ELF-1 (cell line): ENCODE measurements at regions not wholly inside any gene's neighbourhood (a gene's known extent, or its start where the extent isn't known, plus 50 kb on each side); places are given as distances from the start of the nearest gene placed in this dataset.
"Not testable (repeated sequence)": the region's sequence is repeated elsewhere in the genome, so short reads cannot be mapped to it uniquely, and the experiment has no call there.

Experiments used
- DNase-seq: peaks from one replicate; pipeline ENCODE4 v3.0.0-alpha.2; 2016; ENCODE audit warnings: low read depth, low spot score

DNA sequence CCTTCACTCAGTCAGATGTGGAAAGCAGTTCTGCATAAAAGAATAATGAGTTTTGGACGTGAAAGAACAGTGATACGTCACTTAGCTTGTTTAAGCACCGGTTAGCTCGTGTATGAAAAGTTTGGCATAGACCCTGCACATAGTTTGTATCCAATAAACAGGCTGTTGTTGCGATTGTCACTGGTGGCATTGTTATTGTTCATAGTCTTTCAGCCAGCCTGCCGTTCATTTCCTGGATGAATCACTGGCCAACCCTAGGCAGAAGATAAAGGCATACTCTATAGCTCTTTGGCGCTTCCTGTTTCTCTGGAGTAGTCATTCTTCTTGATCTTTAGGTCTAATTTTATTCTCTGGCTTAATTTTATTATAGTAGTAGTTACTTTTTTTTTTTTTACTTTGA, 57.8 kb upstream of the ANKRD30A start:
- no peak for DNase-seq

DNA sequence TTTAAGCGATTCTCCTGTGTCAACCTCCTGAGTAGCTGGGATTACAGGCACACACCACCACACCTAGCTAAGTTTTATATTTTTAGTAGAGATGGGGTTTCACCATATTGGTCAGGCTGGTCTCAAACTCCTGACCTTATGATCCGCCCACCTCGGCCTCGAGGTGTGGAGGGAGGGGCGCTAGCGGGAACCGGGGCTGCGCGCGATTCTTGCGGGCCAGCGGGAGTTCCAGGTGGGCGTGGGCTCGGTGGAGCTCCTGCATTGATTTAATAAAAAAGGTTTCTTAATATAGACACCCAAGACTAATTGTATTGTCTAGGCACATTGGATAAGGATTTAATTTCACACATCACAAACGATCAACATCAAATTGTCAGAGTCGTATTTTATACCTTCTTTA, 63.1 kb upstream of the ANKRD30A start:
- DNase-seq: not testable (repeated sequence)

DNA sequence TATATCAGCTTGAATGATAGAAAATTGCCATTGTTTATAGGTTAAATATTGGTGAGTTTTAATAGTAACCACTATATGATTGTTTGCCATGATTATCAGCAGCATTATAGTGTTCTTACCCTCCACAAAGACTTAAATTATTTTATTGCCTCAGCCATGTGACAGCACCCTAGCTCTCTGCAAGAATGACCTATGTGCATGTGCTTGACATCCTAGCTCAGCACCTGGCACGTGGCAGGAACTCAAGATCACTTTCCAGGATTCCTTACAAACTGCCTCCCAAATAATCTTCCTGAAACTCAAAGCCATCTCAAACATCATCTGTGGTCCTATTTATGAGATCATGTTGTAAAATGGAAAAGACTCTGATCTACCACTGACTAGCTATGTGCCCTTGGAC, 68.1 kb upstream of the ANKRD30A start:
- DNase-seq: no peak

DNA sequence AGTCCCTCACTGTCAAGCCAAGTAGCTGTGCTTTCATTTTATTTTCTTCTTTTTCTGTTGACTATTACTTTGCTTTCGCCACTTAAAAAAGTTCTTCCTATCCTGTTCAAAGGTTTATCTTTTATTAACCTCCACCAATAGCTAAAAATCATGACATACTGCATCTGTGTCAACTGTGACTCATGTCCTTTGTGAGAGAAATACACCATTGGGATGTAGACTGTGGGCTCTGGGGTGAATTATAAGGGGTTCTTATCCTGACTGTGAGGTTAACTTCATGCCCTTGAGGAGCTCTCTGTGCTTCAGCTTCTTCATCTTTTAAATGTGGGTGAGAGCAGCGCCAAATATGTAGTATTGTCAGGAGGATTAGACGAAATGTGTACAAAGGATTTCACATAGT, 71.9 kb upstream of the ANKRD30A start:
- no peak for DNase-seq

DNA sequence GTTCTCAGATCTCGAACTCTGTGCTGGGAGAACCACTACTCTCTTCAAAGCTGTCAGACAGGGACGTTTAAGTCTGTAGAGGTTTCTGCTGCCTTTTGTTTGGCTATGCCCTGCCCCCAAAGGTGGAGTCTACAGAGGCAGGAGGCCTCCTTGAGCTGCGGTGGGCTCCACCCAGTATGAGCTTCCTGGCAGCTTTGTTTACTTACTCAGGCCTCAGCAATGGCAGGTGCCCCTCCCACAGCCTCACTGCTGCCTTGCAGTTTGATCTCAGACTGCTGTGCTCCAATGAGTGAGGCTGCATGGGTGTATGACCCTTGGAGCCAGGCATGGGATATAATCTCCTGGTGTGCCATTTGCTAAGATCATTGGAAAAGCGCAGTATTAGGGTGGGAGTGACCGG, 75.4 kb upstream of the ANKRD30A start:
- DNase-seq: not testable (repeated sequence)

DNA sequence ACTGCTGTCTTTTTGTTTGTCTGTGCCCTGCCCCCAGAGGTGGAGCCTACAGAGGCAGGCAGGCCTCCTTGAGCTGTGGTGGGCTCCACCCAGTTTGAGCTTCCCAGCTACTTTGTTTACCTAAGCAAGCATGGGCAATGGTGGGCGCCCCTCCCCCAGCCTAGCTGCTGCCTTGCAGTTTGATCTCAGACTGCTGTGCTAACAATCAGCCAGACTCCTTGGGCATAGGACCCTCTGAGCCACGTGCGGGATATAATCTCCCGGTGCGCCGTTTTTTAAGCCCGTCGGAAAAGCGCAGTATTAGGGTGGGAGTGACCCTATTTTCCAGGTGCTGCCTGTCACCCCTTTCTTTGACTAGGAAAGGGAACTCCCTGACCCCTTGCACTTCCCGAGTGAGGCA, 81.1 kb upstream of the ANKRD30A start:
- DNase-seq: not testable (repeated sequence)

DNA sequence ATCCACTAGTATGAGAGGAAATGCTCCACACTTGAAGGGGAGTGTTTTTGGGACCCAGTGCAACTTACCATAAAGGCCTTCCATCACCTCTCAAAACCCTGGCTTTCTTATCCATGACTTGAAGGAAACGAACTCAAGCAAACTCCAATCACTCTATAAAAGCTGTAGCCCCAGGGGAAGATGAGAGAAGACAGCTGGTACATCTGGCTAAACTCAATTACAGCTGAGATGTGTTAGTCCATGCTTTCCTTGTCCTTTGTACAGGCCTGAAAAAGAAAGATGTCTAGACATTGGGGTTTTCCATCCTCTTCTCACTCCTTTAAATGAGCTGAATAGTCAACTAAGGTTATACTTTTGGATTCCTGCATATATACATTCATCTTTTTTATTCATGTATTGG, 89.5 kb upstream of the ANKRD30A start:
- no peak for DNase-seq

DNA sequence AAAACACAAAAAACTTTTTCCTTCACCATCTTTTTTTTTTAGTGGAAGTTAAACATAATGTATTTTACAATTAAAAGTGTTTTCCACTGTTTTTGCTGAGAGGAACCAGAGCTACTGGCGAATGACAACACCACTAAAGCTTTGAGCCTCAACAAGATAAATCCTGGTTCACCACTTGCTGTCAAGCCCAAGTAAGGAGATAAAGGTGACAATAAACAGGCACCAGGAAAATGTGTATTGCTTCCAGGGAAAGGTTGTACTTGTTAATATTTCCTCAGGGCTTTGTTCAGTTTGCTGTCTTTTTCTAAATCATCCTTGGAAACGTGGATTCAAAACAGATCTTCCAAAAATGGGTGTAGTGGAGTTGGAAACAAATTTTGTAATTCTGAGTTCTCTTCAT, 109.9 kb upstream of the ANKRD30A start:
- DNase-seq: no peak

DNA sequence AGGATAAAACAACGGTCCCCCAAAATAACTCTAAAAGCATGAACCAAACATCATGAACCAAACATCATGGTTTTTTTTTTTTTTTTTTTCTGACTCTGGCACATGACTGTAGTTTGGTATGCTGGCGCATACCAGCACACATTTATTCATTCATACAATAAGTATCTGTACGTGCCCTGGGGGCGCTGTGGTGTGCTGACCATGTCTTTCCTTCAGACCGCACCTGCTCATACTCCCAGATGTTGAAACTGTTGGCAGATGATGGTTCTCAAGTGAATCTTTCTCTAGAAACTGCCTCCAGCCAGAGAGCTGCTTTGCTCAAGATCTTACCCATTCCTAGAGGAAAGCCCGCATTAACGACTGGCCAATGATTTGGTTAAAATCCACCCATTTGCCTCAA, 114.7 kb upstream of the ANKRD30A start:
- no peak for DNase-seq

DNA sequence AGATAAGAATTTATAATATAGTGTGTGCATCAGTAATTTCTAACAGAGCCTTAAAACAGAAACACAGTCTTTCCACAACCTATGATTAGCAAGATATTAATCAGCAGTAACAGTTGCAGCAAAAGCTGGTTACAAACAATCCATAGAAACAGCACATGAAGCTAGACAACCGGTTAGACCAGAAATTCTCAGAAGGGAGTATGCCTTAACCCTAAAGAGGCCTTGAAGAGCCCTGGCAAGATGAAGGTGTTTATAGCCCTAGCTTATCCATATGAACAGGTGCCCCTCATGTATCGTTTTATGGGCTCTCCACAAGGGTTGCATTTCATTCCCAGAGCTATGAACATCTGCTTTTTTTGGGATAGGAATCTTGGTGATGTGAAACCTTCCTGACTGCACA, 117.1 kb upstream of the ANKRD30A start:
- DNase-seq: not testable (repeated sequence)

DNA sequence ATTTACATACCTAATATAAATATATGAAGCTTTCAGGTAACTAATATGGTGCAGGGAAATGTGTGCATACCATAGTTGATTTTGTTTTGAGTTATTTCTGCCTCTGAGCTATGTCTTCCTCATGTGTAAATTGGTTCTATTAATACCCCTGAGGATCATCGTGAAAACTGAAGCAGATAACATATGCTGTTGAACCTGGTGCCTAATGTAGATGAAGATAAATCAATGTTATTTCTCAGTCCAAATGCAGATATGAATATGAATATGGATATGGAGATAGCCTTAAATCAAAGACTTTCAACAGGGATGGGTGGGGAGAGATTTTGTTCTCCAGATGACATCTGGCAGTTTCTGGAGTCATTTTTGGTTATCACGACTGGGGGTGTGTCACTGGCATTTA, 122.3 kb upstream of the ANKRD30A start:
- DNase-seq: no peak

DNA sequence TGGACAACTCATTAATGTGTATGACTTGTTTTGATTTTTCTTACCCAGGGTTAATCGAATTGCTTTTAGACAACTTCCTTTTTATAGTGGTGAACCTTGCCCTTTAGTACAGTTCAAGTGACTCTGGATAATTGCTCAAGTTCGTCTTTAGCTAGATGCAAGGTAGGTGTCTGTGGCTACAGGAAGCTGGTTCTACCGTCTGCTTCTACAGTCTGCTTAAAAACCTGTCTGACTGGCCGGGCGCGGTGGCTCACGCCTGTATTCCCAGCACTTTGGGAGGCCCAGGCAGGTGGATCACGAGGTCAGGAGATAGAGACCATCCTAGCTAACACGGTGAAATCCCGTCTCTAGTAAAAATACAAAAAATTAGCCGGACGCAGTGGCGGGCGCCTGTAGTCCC, 129.6 kb upstream of the ANKRD30A start:
- not testable (repeated sequence) for DNase-seq

DNA sequence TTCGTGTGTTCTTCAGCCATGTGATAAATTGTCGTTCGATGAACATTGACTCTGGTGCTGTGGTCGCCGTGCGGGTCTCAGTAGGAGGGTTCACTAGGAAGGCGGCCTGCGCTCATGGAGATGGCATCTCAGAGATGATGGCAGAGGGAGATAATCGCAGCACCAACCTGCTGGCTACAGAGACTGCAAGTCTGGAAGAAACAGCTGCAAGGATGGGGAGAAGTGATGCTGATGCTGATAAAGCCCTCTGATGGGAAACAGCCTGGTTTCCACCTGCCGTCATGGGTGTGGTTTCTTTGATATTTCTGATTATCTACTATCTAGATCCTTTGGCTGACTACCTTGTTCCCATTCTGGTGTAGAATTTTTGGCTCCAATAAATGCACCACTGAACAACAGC, 130.5 kb upstream of the ANKRD30A start:
- DNase-seq: no peak

DNA sequence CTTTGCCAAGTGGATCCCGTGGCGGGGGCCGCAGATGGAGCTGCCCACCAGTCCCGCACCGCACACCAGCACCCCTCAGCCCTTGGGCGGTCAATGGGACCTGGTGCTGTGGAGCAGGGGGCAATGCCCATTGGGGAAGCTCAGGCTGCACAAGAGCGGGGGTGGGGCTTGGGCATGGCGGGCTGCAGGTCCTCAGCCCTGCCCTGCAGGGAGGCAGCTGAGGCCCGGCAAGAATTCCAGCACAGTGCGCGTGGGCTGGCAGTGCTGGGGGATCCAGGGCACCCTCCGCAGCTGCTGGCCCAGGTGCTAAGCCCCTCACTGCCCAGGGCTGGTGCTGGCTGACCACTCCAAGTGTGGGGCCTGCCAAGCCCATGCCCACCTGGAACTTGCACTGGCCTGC, 136.2 kb upstream of the ANKRD30A start:
- DNase-seq: no peak

DNA sequence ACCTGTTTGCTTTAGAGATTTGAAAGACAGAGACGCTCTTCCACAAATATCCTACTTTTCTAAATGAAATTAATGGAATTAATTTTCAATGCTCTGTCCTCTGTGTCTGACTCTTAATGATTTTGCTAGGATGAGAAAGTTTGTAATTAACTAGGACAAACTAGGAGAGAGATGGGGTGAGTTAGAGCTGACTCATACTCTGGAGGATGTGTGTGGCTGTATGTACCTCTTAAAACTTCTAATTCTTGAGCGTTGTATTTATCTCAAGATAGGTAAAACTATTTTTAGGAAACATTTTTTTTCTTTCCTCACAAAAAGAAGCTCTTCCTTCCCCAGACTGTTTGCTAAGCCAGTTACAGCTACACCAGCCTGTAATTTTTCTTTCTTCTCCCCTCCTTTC, 178.8 kb upstream of the ANKRD30A start:
- DNase-seq: no peak

DNA sequence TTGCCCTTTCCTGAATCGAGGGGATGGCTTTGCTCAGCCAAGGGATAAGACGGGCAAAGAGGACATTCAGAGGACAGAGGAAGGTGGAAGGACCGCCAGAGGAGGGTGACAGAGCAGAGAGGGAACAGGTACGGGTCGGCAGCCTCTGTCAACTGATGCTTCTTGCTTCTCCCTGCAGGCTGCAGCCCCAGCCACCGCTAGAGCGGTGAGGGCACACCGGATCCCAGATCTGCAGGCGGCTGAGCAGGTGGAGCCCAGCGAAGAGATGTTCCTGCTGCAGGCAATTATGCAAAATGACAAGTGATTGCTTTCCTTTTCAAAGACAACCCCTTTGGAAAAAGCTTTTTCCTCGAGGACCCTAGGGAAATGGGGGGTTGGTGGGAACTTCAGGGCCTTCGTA, 181.9 kb upstream of the ANKRD30A start:
- peak; percentile 76 for DNase-seq

DNA sequence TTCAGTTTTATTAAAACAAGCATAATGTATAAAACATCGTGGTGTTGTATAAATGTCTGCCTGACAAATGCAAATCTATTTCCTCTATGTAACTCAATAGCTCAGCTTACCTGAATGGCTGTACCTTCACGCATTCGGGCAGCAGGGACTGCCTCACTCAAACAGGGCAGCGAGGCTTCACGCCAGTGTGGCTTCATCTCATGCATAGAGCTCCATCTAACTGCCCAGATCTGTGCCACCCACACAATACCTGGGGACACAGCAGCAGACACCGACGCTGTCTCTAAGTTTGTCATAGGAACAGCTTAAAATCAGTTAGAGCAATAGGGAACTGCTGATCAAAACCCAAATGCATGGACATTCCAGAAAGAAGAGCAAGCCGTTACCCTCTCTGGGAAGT, 182.8 kb upstream of the ANKRD30A start:
- DNase-seq: no peak

DNA sequence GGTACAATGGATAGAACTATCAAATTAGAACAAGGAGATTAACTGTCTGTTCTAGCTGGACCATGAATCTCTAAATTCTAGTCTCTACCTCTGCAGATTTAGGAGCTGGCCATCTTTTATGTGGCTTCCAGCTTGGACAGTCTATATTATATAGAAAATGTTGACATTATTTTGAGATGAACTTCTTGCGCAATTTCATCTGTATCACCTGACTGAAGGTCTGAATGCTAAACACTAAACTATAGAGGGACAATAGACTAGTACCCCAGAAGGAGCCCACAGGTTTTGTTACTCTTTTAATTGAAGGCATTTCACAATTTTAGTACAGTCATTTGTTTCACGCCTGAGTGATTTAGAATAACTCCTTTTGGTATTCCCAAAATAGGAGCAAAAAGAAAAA, 222.4 kb upstream of the ANKRD30A start:
- DNase-seq: no peak

DNA sequence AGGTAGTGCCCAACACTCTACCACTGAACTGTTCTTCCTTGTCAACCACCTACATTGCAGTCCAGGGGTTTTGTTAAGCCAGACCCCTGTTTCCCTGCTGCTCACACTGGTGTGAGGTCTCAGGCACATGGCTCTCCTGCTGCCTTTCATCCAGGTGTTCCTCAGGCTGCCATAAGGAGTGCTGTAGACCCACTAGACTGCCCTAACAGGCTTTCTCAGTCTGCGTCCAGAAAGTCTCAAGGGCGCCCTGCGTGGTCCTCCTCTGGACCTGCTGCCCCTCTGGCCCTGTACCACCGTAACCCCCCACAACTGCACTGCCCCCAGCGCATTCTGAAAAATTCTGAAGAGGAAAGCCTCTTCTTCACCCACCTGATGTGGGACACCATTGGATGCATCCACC, 225.7 kb upstream of the ANKRD30A start:
- DNase-seq: no peak

DNA sequence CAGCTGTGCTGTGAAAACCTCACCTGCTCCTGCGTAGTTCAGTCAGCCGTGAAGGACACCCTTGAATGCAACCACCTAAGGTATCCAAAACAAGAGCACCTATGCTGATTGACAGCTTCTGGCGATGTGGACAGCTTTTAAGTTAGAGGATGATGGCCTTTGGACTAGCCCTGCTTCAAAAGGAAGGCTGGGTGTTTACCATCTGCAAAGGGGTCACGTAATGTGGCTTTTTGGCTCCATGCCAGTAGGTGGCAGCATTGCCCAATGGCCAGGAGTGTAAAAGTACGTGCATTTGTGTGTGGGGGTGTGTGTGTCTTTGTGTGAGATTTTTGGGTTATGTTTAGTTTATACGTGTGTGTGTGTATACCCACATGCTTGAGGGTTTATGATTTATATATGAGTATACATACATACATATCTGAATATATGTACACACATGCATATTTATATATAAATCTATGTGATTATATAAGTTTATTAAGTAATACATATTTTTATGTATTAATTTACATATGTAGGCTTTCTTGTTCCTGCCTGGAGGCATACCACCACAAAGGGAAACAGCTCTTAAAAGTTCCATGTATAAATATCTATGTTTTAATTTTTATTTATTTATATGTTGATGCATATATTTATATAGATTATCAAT, 236.3 kb upstream of the ANKRD30A start:
- peak; percentile 70 for DNase-seq

DNA sequence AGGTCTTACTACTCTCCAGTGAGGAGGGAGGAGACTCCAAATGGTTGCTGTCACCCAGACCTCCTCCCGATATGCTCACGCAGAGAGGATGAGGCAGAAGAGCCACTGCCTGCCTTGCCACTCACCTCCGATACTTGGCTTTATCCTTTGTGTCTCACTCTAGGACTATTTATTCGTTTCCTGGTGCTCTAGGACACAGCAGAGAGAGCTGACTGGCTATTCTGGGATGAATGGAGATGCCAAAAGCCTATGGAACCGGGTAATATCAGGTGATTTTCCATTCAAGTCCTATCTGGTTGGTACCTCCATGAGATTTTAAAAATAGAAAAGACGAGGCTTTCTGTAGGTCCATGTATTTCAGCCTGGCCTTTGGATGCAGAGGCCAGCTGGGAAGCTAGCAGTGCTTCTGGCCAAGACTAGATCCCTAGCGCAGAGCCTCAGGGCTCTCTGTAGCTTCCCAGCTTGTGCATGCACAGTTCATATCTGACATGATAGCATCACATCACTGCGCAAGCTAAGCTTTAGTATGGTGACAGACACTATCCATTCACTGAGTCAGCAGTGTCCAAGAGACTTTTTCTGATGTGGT, 239.0 kb upstream of the ANKRD30A start:
- DNase-seq: no peak

DNA sequence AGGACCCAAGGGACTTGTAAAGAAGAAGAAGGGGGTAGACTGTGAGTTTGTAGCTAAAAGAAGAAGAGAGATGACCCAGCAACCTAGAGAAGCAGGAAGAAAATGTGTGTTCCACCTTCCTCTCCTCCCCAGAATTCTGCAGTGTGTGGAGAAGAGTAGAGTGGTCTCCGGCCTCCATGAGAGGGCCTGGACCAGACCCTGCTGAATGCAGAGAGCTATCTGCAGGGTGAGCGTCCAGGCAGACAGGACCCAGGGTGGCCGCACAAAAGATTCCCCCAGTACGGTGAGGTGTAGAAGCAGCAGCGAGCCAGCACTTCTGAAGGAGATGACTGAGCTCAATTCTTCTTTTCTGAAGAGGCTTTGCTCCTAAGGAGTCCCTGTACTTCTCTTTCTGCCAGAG, 239.7 kb upstream of the ANKRD30A start:
- DNase-seq: no peak

DNA sequence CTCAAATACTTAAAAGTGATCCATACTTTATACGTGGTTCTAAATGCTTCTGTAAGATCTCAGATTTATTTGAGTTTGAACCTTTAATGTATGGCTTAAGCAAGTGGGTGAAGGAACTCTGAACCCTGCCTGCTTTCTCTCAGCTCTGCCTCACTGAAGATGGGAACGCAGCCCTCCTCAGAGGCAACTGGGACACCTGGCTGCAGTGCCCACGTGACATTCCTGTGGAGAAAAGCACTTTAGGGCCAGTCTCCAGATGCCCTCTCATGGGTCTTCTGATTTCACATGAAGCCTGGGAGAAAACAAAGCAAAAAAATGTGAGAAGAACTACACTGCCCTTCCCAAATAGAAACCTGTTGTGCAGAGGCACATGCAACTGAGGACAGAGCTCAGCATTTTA, 242.6 kb upstream of the ANKRD30A start:
- no peak for DNase-seq

DNA sequence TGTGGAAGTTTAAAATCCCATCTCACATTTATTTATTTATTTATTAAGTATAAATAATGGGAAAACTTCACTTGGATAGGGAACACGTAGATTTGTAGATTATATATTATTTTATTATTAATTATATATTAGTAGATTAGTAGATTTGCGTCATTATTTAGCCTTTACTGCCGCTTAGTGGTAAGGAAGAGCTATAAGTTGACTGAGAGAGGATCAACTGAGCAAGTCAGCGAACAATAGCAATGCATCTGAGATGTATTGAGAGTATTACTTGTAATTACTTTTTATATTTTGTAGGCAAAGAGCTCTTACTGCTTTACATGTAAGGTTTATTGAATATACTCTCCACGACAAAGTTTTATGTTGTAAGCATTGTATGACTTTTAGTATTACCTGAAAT, 244.5 kb upstream of the ANKRD30A start:
- DNase-seq: no peak
